ENCODE measurements at regions not wholly inside any gene's neighbourhood (a gene's known extent, or its start where the extent isn't known, plus 50 kb on each side); places are given as distances from the start of the nearest gene placed in this dataset.
A peak's percentile ranks its signal among the peaks of the same experiment; 100 is the strongest.

- ChIA-PET POLR2A (no interaction called here), CTCF (interaction anchor here (3.5 kb wide), 1 partner anchor 1539 kb away, joined by 69 read pairs; no protein-coding TSS in a partner anchor)
- no peak for TF ChIP-seq CTCF (IDR thresholded peaks at IDR 0.05; ENCODE audit: insufficient read depth, low read depth, low read length)
- no peak for DNase-seq (ENCODE audit: low read depth)
- Histone ChIP-seq H3K4me3 (ENCODE audit: low read depth, low read length) (no peak overlapping the region), H3K36me3 (ENCODE audit: control insufficient read depth, insufficient read depth, low read length) (no peaks in the 10 kb centered on the region), H3K27me3 (ENCODE audit: control insufficient read depth, insufficient read depth, low read length) (no peaks in the 10 kb centered on the region; the same call in 1 of the 2 replicates)
Measured at GRCh38 chr5:90267646-90268045, 141.9 kb downstream of the CETN3 start.

GRCh38 chr5:90265545-90265857 lies 144.1 kb downstream of the CETN3 start:
- no peak for DNase-seq (ENCODE audit: low read depth)
- H3K36me3 ChIP-seq (ENCODE audit: control insufficient read depth, insufficient read depth, low read length) = no peaks in the 10 kb centered on the region
- POLR2A ChIA-PET = no interaction called here
- H3K4me3 ChIP-seq (ENCODE audit: low read depth, low read length) = no peak overlapping the region
- CTCF ChIA-PET = interaction anchor here (0.6 to 3.5 kb wide), 14 partner anchors 10 to 1541 kb away, joined by 3 to 69 read pairs (median 4); no protein-coding TSS in a partner anchor
- TF ChIP-seq CTCF (IDR thresholded peaks at IDR 0.05; ENCODE audit: insufficient read depth, low read depth, low read length) = no peak
- no peaks in the 10 kb centered on the region; the same call in 1 of the 2 replicates for H3K27me3 ChIP-seq (ENCODE audit: control insufficient read depth, insufficient read depth, low read length)

GRCh38 chr5:90264689-90265544 lies 144.6 kb downstream of the CETN3 start:
- POLR2A ChIA-PET = no interaction called here
- CTCF ChIA-PET = interaction anchor here (0.6 to 3.5 kb wide), 12 partner anchors 9 to 1540 kb away, joined by 3 to 69 read pairs (median 4); no protein-coding TSS in a partner anchor
- Histone ChIP-seq H3K36me3 (ENCODE audit: control insufficient read depth, insufficient read depth, low read length) (no peaks in the 10 kb centered on the region), H3K27me3 (ENCODE audit: control insufficient read depth, insufficient read depth, low read length) (no peaks in the 10 kb centered on the region; the same call in 1 of the 2 replicates), H3K4me3 (ENCODE audit: low read depth, low read length) (no peak overlapping the region)
- TF ChIP-seq CTCF (IDR thresholded peaks at IDR 0.05; ENCODE audit: insufficient read depth, low read depth, low read length) = peak; percentile 94
- DNase-seq (ENCODE audit: low read depth) = no peak

- POLR2A ChIA-PET = no interaction called here
Measured at GRCh38 chr5:90263102-90263820, 146.3 kb downstream of the CETN3 start.

More at GRCh38 chr5:90263102-90263820, 146.3 kb downstream of the CETN3 start:
- DNase-seq (ENCODE audit: low read depth) = no peak
- no peaks in the 10 kb centered on the region; the same call in 1 of the 2 replicates for H3K27me3 ChIP-seq (ENCODE audit: control insufficient read depth, insufficient read depth, low read length)
- H3K36me3 ChIP-seq (ENCODE audit: control insufficient read depth, insufficient read depth, low read length) = no peaks in the 10 kb centered on the region
- no peak overlapping the region for H3K4me3 ChIP-seq (ENCODE audit: low read depth, low read length)
- CTCF ChIA-PET = interaction anchor here (0.6 to 3.2 kb wide), 4 partner anchors 7 to 1535 kb away, joined by 3 to 23 read pairs (median 9); no protein-coding TSS in a partner anchor
- TF ChIP-seq CTCF (IDR thresholded peaks at IDR 0.05; ENCODE audit: insufficient read depth, low read depth, low read length) = no peak

Measured in BJ (cell line).